Thyroid gland (tissue), 4 donors: ENCODE measurements at regions not wholly inside any gene's neighbourhood (a gene's known extent, or its start where the extent isn't known, plus 50 kb on each side); places are given as distances from the start of the nearest gene placed in this dataset.

Experiments
- CTCF ChIP-seq, 6 experiments: fragments of 200-600 bp in 3 of 6; fragments of 450-650 bp in 3 of 6; sonication (generic) in 3 of 6; IDR thresholded peaks; one replicate each; pipeline ENCODE4 v1.5.1; 2016 to 2019; ENCODE audit warnings: antibody characterized with exemption in 6 of 6, mild to moderate bottlenecking in 2 of 6, inconsistent platforms in 1 of 6, moderate library complexity in 1 of 6
- POLR2A ChIP-seq, 2 donors: fragments of 450-650 bp; IDR thresholded peaks; one replicate each; pipeline ENCODE4 v1.6.1; 2017; ENCODE audit warnings: antibody characterized with exemption in 2 of 2, mild to moderate bottlenecking in 2 of 2, moderate library complexity in 1 of 2

GRCh38 chr1:5758859-5759578 lies 233.2 kb downstream of the NPHP4 start:
- no peak for TF ChIP-seq CTCF (IDR thresholded peaks at IDR 0.05)
- no peak for TF ChIP-seq POLR2A (IDR thresholded peaks at IDR 0.05)
